ENCODE measurements at regions not wholly inside any gene's neighbourhood (a gene's known extent, or its start where the extent isn't known, plus 50 kb on each side); places are given as distances from the start of the nearest gene placed in this dataset.

DNA sequence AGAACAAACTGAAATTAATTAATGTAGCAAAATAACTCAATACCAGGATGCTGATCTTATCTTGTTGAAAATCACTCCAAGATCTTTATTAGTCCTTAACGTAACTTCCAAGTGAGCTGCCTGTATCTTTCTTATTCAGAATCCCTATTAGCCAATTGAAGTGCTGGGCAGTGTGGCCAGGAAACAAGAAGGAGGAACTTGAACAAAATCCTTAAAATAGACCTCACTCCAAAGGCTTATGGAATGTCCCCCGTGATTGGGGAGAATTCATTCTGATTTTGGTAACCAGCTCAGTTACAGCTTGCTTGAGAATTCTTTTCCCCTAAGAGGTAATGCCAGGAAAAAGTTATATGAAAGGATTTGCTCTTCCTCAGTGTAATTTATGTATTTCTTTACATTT is 171.0 kb downstream of the DEPDC1B start:
- Mint-ChIP-seq H3K27me3 (ENCODE audit: low read depth) (peaks cover 5% of the 10 kb centered on the region), H3K9me3 (no peaks in the 10 kb centered on the region), H3K36me3 (ENCODE audit: low read depth) (no peaks in the 10 kb centered on the region), H3K4me3 (ENCODE audit: low read depth) (no peak overlapping the region), H3K27ac (no peak overlapping the region), H3K4me1 (ENCODE audit: low read depth) (no peaks in the 10 kb centered on the region)
- DNase-seq (ENCODE audit: low spot score) = no peak
- intact Hi-C loops (cut with micrococcal nuclease) = no loop called here

DNA sequence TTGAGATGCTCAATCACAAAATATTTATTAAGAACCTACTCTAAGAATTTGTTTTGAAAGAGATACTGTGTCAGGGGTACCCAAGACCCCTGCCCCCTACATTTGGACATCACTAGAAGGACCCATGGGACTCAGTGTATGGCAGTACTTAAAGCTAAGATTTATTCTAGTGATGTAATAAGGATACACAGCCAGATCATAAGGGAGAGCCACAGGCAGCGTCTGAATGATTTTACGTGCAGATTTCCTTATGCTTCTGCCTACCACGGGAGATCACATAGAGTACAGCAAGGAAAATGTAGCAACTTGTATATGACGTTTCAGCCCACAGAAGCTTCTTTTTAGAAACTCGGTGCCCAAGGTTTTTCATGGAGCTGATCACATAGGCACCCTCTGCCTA is 172.9 kb downstream of the DEPDC1B start:
- Mint-ChIP-seq H3K4me3 (ENCODE audit: low read depth) (no peak overlapping the region), H3K9me3 (no peaks in the 10 kb centered on the region), H3K36me3 (ENCODE audit: low read depth) (no peaks in the 10 kb centered on the region), H3K27ac (no peak overlapping the region), H3K4me1 (ENCODE audit: low read depth) (no peaks in the 10 kb centered on the region), H3K27me3 (ENCODE audit: low read depth) (peaks cover 5% of the 10 kb centered on the region)
- DNase-seq (ENCODE audit: low spot score) = no peak
- intact Hi-C loops (cut with micrococcal nuclease) = no loop called here

DNA sequence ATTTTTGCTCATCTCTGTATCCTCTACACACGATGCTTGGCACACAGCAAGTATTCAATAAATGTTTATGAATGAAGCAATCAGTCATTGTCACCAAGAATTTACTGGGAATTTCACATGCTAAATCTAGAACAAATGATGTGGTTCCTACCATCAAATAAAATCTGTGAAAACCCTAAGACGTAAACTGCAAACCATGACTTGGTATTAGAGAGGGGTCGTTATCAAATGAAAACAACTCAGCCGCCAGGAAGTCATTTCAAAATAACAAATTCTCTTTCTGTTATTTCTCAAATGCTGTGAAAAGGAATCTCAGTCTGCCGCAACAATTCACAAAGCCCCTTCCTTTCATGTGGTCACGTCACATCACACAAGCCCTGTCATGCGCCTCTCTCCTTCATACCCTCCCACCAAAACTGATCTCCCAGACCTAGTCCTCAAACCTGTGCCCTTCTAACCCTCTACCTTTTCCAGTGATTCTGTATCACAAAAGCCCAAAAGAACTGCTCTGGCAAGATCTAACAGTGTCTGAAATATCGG is 173.6 kb downstream of the DEPDC1B start:
- Mint-ChIP-seq H3K27ac (no peak overlapping the region), H3K36me3 (ENCODE audit: low read depth) (no peaks in the 10 kb centered on the region), H3K4me3 (ENCODE audit: low read depth) (no peak overlapping the region), H3K27me3 (ENCODE audit: low read depth) (peaks cover 5% of the 10 kb centered on the region), H3K9me3 (no peaks in the 10 kb centered on the region), H3K4me1 (ENCODE audit: low read depth) (peaks cover under 1% of the 10 kb centered on the region)
- intact Hi-C loops (cut with micrococcal nuclease) = no loop called here
- DNase-seq (ENCODE audit: low spot score) = no peak

DNA sequence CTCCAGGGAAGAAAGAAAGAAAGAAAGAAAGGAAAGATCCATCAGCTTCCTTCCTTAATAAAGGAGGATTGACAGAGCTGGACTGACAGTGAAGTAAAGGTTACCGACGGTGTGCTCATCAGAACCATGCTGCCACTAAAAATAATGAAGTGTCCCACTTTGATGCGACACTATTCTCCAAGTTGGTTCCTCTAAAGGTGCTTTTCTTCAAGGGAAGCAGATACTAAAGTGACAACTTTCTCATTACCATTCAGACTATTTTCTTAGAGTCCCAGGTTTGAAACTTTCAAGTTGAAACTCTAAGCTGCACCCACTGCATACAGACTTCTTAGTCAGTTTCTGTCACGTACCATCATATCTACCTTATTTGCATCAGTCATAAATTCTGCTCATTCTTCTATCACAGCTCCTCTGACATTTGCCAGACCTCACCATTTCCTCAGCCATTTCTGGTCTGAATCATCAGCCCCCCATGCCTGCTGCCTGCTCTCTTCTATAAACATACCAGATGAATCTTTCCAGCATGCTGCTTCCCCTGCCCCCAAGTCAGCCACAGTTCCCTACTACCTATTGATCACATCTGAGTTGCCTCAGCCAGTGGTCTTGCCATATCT is 177.6 kb downstream of the DEPDC1B start:
- Mint-ChIP-seq H3K27me3 (ENCODE audit: low read depth) (peaks cover 9% of the 10 kb centered on the region), H3K27ac (no peak overlapping the region), H3K4me3 (ENCODE audit: low read depth) (no peak overlapping the region), H3K9me3 (no peaks in the 10 kb centered on the region), H3K4me1 (ENCODE audit: low read depth) (peaks cover 2% of the 10 kb centered on the region), H3K36me3 (ENCODE audit: low read depth) (no peaks in the 10 kb centered on the region)
- DNase-seq (ENCODE audit: low spot score) = no peak
- intact Hi-C loops (cut with micrococcal nuclease) = no loop called here

DNA sequence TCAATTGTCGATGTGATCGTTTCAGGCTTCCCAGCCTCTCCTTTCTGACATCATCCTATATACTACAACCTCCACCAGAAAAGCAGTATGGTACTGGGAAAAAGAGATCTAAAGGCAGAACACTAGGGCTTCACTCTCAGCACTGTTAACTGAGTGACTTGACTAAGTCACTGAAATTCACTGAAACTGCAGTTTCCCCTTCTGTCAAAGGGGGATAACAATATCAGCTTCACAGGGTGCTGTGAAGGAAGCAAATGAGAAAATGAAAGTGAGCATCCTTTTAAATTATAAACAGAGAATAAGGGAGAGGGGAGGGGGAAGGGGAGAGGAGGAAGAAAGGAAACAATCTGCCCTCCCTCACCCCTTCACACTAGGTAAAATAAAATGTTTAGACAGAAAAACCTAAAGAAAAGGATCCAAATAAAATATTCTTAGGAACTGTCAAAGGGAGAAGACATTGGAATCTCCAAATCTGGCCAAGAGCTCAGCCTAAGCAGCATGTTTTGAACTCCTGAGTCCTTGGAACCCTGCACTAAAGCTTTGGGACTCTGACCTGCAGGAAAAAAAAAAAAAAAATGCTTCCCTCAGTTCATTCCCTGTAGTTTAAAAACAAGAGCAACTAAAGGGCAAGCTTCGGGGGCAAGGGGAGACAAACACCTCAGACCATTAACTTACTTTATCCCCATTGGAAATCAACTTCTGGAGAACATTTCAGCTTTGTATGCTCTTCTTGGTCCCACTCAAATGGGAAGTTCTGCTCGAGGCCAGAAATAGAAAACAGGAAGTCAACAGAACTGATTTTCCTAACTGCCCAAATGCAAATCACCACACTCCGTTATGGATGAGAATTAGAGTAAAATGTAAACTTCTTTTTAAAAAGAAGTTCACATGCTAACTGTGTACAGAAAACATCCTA is 178.3 kb downstream of the DEPDC1B start:
- DNase-seq (ENCODE audit: low spot score) = no peak
- no peak overlapping the region for H3K27ac Mint-ChIP-seq
- peaks cover 9% of the 10 kb centered on the region for H3K27me3 Mint-ChIP-seq (ENCODE audit: low read depth)
- H3K36me3 Mint-ChIP-seq (ENCODE audit: low read depth) = no peaks in the 10 kb centered on the region
- intact Hi-C loops (cut with micrococcal nuclease) = no loop called here
- no peaks in the 10 kb centered on the region for H3K9me3 Mint-ChIP-seq
- no peak overlapping the region for H3K4me3 Mint-ChIP-seq (ENCODE audit: low read depth)
- peaks cover 2% of the 10 kb centered on the region for H3K4me1 Mint-ChIP-seq (ENCODE audit: low read depth)

DNA sequence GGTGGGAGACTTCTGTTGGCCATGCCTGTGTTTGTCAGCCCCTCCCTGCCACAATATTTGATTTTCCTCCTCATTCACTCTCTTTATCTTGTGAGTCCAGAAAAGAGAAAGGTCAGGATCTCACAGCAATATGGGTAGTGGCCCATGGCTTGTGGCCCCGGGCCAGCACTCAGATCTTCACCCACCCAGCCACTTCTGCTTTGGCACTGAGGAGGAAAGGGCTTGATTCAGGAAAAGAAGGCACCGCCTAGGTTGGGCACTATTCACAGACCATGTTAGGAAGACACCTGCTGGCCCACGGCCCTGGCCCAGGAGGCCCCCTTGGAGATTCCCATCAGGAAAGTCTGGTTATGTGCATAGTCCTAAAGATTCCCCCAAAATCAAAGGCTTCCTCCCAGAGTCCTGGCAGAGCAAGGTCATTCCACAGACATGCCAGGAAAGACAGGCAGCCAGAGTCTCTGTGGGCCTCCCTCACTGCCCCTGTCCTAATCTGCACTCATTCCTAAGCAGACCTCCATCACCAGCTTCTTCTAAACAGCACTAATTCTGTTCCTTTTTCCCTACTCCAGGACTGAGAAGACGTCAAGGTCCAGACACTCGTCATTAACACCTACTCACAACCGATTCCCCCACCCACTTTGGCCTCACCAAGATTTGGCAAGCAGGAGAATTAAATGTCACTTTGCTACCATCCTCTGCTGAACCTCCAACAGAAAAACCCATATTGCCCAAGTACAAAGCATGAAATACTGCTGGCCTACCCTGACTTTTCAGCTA is 179.3 kb downstream of the DEPDC1B start:
- no peak for DNase-seq (ENCODE audit: low spot score)
- intact Hi-C loops (cut with micrococcal nuclease) = no loop called here
- Mint-ChIP-seq H3K36me3 (ENCODE audit: low read depth) (no peaks in the 10 kb centered on the region), H3K4me1 (ENCODE audit: low read depth) (peaks cover 2% of the 10 kb centered on the region), H3K4me3 (ENCODE audit: low read depth) (no peak overlapping the region), H3K27me3 (ENCODE audit: low read depth) (peaks cover 5% of the 10 kb centered on the region), H3K27ac (no peak overlapping the region), H3K9me3 (no peaks in the 10 kb centered on the region)

DNA sequence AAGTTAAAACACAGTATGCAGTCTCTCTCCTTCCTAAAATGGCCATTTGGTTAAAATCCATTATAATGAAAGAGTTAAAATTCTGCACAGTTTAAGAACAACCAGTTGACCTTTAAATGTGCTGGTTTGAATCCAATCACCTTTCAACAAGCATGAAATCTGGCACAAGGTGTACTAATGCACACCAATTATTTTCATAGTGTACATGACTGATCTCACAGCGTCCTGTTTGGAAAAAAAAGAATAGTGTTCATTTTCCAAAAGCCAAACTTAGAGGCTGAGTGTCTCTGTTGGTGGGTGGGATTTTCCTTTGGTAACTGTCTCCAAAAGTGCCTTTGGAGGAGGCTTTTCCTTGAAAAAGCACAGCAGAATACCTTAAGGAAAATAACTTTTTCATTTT is 180.6 kb downstream of the DEPDC1B start:
- Mint-ChIP-seq H3K9me3 (no peaks in the 10 kb centered on the region), H3K36me3 (ENCODE audit: low read depth) (no peaks in the 10 kb centered on the region), H3K27me3 (ENCODE audit: low read depth) (peaks cover 4% of the 10 kb centered on the region), H3K27ac (no peak overlapping the region), H3K4me3 (ENCODE audit: low read depth) (no peak overlapping the region), H3K4me1 (ENCODE audit: low read depth) (peaks cover 2% of the 10 kb centered on the region)
- DNase-seq (ENCODE audit: low spot score) = no peak
- intact Hi-C loops (cut with micrococcal nuclease) = no loop called here

DNA sequence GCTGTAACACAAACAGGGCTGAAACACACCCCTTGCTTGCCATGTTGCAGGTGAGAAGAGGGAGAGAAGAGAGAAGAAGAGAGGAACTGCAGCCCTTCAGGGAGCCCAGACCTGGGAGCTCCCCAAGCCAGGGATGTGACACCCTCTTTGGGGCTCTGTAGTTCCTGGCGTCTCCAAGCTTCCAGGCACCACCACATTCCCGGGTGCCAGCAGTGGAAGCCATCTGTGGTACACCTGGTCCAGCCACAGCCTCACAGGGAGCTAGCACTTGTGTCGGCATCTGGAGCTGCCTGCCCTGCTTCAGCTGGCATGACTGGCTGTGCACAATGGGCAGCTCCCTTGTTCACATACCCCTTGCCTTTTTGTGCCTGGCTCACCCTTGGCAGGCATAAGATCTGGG is 182.1 kb downstream of the DEPDC1B start:
- no peak overlapping the region for H3K4me3 Mint-ChIP-seq (ENCODE audit: low read depth)
- no peaks in the 10 kb centered on the region for H3K9me3 Mint-ChIP-seq
- intact Hi-C loops (cut with micrococcal nuclease) = no loop called here
- H3K4me1 Mint-ChIP-seq (ENCODE audit: low read depth) = peaks cover 2% of the 10 kb centered on the region
- H3K36me3 Mint-ChIP-seq (ENCODE audit: low read depth) = no peaks in the 10 kb centered on the region
- DNase-seq (ENCODE audit: low spot score) = no peak
- peaks cover 6% of the 10 kb centered on the region for H3K27me3 Mint-ChIP-seq (ENCODE audit: low read depth)
- H3K27ac Mint-ChIP-seq = no peak overlapping the region

DNA sequence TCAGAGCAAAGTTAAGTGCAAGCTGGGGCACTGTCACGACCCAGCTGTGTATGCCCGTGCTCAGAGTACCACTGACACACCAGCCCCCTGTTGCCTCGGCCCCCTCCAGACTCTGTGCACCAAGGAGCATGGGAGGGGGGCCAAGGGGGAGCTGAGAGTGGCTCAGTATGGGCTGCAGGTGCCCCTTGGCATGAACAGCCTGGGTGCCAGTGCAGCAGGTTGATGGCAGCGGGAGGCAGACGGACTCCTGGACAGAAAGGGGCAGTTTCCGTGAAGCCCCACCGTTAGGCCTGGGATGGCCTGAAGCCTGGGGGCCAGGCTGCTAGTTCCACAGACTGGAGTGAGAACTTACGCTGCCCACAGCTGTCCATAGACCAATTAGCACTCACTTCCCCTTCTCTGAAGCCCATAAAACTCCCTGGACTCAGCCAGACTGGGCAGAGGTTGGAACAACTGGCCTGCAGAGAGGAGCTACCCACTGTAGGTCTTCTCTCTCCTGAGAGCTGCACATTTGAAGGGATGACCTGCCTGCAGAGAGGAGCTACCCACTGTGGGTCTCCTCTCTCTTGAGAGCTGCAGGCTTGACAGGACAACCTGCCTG is 182.8 kb downstream of the DEPDC1B start:
- H3K27me3 Mint-ChIP-seq (ENCODE audit: low read depth) = peaks cover 6% of the 10 kb centered on the region

DNA sequence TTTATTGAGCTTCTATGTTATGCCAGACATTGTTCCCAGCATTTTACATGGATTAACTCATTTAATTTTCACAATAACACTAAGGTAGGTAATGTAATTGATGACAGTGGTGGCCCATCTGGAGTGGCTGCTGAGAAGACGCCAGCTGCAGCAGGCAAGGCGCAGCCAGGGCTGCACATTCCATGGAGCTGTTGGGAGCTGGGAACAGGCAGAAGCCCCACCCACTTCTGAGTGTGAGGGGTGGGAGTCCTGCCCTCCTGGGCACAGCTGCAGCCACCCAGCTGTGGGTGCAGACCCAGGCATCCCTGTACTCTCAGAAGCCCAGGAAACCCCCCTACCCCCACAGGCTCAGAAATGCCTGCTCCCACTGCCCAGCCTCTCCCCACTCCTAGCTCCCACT is 183.3 kb downstream of the DEPDC1B start:
- no peaks in the 10 kb centered on the region for H3K9me3 Mint-ChIP-seq
- no peak for DNase-seq (ENCODE audit: low spot score)
- peaks cover 6% of the 10 kb centered on the region for H3K27me3 Mint-ChIP-seq (ENCODE audit: low read depth)
- no peak overlapping the region for H3K27ac Mint-ChIP-seq
- peaks cover 2% of the 10 kb centered on the region for H3K4me1 Mint-ChIP-seq (ENCODE audit: low read depth)
- intact Hi-C loops (cut with micrococcal nuclease) = no loop called here
- no peaks in the 10 kb centered on the region for H3K36me3 Mint-ChIP-seq (ENCODE audit: low read depth)
- H3K4me3 Mint-ChIP-seq (ENCODE audit: low read depth) = no peak overlapping the region

More for the DNA sequence above, 182.8 kb downstream of the DEPDC1B start:
- no peaks in the 10 kb centered on the region for H3K9me3 Mint-ChIP-seq
- DNase-seq (ENCODE audit: low spot score) = no peak
- no peak overlapping the region for H3K4me3 Mint-ChIP-seq (ENCODE audit: low read depth)
- H3K27ac Mint-ChIP-seq = no peak overlapping the region
- intact Hi-C loops (cut with micrococcal nuclease) = no loop called here
- H3K36me3 Mint-ChIP-seq (ENCODE audit: low read depth) = no peaks in the 10 kb centered on the region
- peaks cover 2% of the 10 kb centered on the region for H3K4me1 Mint-ChIP-seq (ENCODE audit: low read depth)

DNA sequence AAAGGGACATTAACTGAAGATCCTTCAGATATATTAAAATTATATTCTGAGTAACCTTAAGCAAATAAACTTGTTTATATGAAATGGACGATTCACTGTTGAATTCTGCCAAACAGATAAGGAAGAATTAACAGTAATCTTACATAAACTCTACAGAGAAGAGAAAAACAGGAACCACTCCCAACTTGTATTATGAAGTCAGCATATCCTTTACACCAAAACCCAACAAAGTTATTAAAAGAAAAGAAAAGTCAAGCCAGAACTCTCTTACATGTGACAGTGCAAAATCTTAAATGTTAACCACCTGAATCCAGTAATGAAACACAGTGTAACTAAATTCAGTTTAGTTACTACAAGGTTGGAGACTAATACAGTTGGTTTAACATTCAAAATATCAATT is 185.8 kb downstream of the DEPDC1B start:
- Mint-ChIP-seq H3K36me3 (ENCODE audit: low read depth) (no peaks in the 10 kb centered on the region), H3K4me3 (ENCODE audit: low read depth) (no peak overlapping the region), H3K9me3 (no peaks in the 10 kb centered on the region), H3K27ac (no peak overlapping the region), H3K27me3 (ENCODE audit: low read depth) (peaks cover 4% of the 10 kb centered on the region), H3K4me1 (ENCODE audit: low read depth) (no peaks in the 10 kb centered on the region)
- no peak for DNase-seq (ENCODE audit: low spot score)
- intact Hi-C loops (cut with micrococcal nuclease) = no loop called here

DNA sequence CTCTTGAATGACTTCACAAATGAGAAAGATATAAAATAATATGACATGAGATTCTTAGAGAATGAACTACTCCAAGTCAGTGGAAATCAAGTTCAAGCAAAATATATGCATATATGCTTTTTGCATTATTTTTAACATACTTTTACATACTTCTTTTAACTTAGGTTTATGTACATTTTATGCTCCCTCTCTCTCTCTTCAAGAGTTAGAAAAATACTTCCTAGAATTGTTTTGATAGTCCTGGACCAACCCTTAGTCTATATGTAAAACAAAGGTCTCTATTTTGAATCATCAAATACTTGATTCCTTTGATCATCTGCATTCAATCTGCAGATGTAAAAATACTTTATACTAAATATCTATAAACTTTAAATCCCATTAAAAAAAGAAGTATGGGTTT is 187.8 kb downstream of the DEPDC1B start:
- no peak overlapping the region for H3K27ac Mint-ChIP-seq
- H3K9me3 Mint-ChIP-seq = no peaks in the 10 kb centered on the region
- no peaks in the 10 kb centered on the region for H3K4me1 Mint-ChIP-seq (ENCODE audit: low read depth)
- peaks cover 3% of the 10 kb centered on the region for H3K27me3 Mint-ChIP-seq (ENCODE audit: low read depth)
- H3K4me3 Mint-ChIP-seq (ENCODE audit: low read depth) = no peak overlapping the region
- intact Hi-C loops (cut with micrococcal nuclease) = no loop called here
- DNase-seq (ENCODE audit: low spot score) = no peak
- H3K36me3 Mint-ChIP-seq (ENCODE audit: low read depth) = no peaks in the 10 kb centered on the region

All from activated T-helper 2 cell treated with anti-CD3 and anti-CD28 coated beads, Interferon-gamma antibody, Interleukin-2, Interleukin-4, amounts not matched to agents 10 μg/mL and 5 μg/mL and 100 μg/mL, durations not matched to agents 14 hours and 24 hours and 36 hours (primary cell).